DOHH2 (cell line): ENCODE measurements at regions not wholly inside any gene's neighbourhood (a gene's known extent, or its start where the extent isn't known, plus 50 kb on each side); places are given as distances from the start of the nearest gene placed in this dataset.

Experiments used
- H3F3A ChIP-seq: fragments of 200-600 bp; sonication (generic), shearing (Covaris generic); 2 replicates; pipeline ENCODE4 v1.6.0; 2016; ENCODE audit warnings: antibody characterized with exemption, mild to moderate bottlenecking; ENCODE audit not compliant: control insufficient read depth, insufficient read depth
- H3K27ac ChIP-seq: fragments of 200-600 bp; sonication (generic); 2 replicates; pipeline ENCODE4 v1.5.1; 2014; ENCODE audit warnings: low read depth, mild to moderate bottlenecking, low read length, moderate library complexity
- H3K27me3 ChIP-seq: fragments of 200-600 bp; sonication (generic); 2 replicates; pipeline ENCODE4 v1.6.1; 2014; ENCODE audit warnings: mild to moderate bottlenecking, low read length, mixed read lengths; ENCODE audit not compliant: control insufficient read depth
- H3K36me3 ChIP-seq: fragments of 200-600 bp; sonication (generic); 2 replicates; pipeline ENCODE4 v1.6.1; 2014; ENCODE audit warnings: mild to moderate bottlenecking, low read length, moderate library complexity, mixed read lengths; ENCODE audit not compliant: control insufficient read depth
- H3K4me1 ChIP-seq: fragments of 200-600 bp; sonication (generic); 2 replicates; pipeline ENCODE4 v1.6.1; 2014; ENCODE audit warnings: mild to moderate bottlenecking, low read length, mixed read lengths; ENCODE audit not compliant: control insufficient read depth
- H3K4me2 ChIP-seq: fragments of 200-600 bp; sonication (generic); 2 replicates; pipeline ENCODE4 v1.6.0; 2014; ENCODE audit warnings: mild to moderate bottlenecking, low read length, moderate library complexity
- H3K4me3 ChIP-seq: fragments of 200-600 bp; sonication (generic); 2 replicates; pipeline ENCODE4 v1.5.1; 2014; ENCODE audit warnings: mild to moderate bottlenecking, low read length, mixed read lengths
- H3K79me2 ChIP-seq: fragments of 200-600 bp; sonication (generic); 2 replicates; pipeline ENCODE4 v1.6.1; 2014; ENCODE audit warnings: mild to moderate bottlenecking, low read length, mixed read lengths; ENCODE audit not compliant: control insufficient read depth
- H3K9me2 ChIP-seq: fragments of 200-600 bp; sonication (generic); replicated peaks from 2 replicates; pipeline ENCODE4 v1.6.1; 2014; ENCODE audit warnings: mild to moderate bottlenecking, low read length, mixed read lengths; ENCODE audit not compliant: control insufficient read depth
- H3K9me3 ChIP-seq: fragments of 200-600 bp; sonication (generic); 2 replicates; pipeline ENCODE4 v1.6.1; 2014; ENCODE audit warnings: antibody characterized with exemption, low read length, mixed read lengths; ENCODE audit not compliant: control insufficient read depth, insufficient read depth
- H4K20me1 ChIP-seq: fragments of 200-600 bp; sonication (generic); 2 replicates; pipeline ENCODE4 v1.6.0; 2014; ENCODE audit warnings: low read depth, mild to moderate bottlenecking, antibody characterized with exemption, low read length, moderate library complexity; ENCODE audit not compliant: control insufficient read depth, insufficient read depth
- EZH2phosphoT487 ChIP-seq: fragments of 200-600 bp; sonication (generic); IDR thresholded peaks from 2 replicates; pipeline ENCODE4 v1.6.1; 2017; ENCODE audit warnings: borderline replicate concordance, mild to moderate bottlenecking, antibody characterized with exemption, low read length, moderate library complexity, mixed read lengths
- TF ChIP-seq, protein P1 (sequence below): fragments of 200-600 bp; sonication (generic); IDR thresholded peaks from one replicate; pipeline ENCODE4 v1.5.1; 2014; ENCODE audit warnings: antibody characterized with exemption, mild to moderate bottlenecking, low read depth, low read length; ENCODE audit not compliant: poor library complexity, severe bottlenecking

DNA sequence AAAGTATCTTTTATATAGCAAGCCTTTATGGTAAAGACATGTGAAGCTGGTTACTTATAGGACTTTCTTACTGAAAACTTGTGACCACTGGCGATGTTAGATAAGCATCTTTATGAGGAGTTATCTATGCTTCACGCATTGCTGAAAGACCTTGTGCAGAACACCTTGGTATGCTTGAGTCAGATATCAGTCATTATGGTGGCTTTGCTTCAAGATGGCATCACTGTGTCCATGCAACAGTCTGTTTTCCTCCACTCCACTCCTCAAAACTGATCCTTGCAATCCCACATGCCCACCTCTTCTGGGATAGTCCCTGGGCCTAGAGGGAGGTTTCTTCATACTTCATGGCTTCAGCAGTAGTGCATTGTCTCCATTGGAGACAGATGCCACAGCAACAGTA, 656.3 kb downstream of the ZNF385D start:
- Histone ChIP-seq H4K20me1 (no peaks in the 10 kb centered on the region), H3K27me3 (no peaks in the 10 kb centered on the region), H3K4me2 (no peak overlapping the region), H3K4me1 (no peaks in the 10 kb centered on the region), H3K9me2 (no peaks in the 10 kb centered on the region), H3K9me3 (no peaks in the 10 kb centered on the region), H3F3A (no peaks in the 10 kb centered on the region), H3K27ac (no peak overlapping the region), H3K36me3 (no peaks in the 10 kb centered on the region), H3K79me2 (no peaks in the 10 kb centered on the region), H3K4me3 (no peak overlapping the region)
- TF ChIP-seq, protein P1, sequence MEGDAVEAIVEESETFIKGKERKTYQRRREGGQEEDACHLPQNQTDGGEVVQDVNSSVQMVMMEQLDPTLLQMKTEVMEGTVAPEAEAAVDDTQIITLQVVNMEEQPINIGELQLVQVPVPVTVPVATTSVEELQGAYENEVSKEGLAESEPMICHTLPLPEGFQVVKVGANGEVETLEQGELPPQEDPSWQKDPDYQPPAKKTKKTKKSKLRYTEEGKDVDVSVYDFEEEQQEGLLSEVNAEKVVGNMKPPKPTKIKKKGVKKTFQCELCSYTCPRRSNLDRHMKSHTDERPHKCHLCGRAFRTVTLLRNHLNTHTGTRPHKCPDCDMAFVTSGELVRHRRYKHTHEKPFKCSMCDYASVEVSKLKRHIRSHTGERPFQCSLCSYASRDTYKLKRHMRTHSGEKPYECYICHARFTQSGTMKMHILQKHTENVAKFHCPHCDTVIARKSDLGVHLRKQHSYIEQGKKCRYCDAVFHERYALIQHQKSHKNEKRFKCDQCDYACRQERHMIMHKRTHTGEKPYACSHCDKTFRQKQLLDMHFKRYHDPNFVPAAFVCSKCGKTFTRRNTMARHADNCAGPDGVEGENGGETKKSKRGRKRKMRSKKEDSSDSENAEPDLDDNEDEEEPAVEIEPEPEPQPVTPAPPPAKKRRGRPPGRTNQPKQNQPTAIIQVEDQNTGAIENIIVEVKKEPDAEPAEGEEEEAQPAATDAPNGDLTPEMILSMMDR: no peak
- no peak for TF ChIP-seq EZH2phosphoT487

DNA sequence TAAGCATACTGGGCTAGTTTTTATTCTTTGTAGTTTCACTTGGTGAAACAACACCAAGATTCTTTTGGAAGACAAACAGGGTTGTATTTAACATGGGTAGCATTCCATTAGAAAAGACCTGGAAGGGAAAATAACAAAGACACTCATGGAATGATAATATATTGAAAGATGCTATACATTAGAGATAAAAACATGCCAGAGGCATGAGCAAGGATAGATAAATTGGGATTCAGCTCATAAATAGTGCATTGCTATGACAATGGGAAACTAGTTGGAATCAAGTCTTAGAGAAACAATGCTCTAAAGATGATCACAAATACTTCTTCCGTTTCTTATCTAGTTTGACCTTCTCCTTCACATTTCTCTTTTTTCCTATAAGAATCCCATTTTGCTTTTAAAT, 677.4 kb downstream of the ZNF385D start:
- no peaks in the 10 kb centered on the region for H3K27me3 ChIP-seq
- no peaks in the 10 kb centered on the region for H3K4me1 ChIP-seq
- H3K4me2 ChIP-seq: no peak overlapping the region
- H3K4me3 ChIP-seq: no peak overlapping the region
- no peaks in the 10 kb centered on the region for H3K9me3 ChIP-seq
- H3F3A ChIP-seq: no peaks in the 10 kb centered on the region
- no peak for TF ChIP-seq EZH2phosphoT487
- TF ChIP-seq, protein P1: no peak
- H3K27ac ChIP-seq: no peak overlapping the region
- no peaks in the 10 kb centered on the region for H3K9me2 ChIP-seq
- H4K20me1 ChIP-seq: no peaks in the 10 kb centered on the region
- H3K79me2 ChIP-seq: no peaks in the 10 kb centered on the region
- no peaks in the 10 kb centered on the region for H3K36me3 ChIP-seq

DNA sequence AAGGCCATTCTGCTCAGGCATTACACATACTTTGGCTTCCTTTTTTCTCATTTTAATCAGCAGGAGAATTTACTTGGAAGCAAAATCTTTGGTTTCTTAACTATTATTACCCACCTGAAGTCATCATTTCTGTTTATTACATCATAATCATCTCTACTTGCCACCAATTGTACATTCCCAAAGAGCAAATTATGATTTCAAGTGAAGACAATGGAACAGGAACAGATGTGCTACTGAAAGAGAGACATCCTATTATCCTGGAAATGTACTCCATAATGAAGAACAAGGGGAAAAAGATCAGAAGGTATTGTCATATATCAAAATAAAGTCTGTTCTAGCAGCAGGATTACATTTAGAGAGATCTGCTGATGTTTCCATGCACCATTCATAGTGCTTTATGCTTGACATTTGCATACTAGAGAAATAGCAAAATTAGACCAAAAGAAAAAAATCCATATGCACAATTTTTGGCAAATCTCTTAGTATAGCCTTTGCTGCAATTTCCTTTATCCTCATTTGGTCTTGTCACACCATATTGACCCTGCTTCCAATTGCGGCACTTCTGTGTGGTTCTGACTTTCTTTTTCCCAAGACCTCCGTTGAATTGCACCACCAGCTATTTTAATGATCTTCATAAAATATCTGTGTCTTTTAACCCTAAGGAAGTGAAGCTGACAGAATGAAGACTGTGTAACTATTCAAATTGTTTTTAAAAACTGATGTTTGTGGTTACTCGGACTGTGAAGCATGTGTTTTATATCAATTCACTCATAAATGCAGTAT, 683.8 kb downstream of the ZNF385D start:
- Histone ChIP-seq H3K4me1 (no peaks in the 10 kb centered on the region), H3K9me3 (no peaks in the 10 kb centered on the region), H3K4me2 (no peak overlapping the region), H3K9me2 (no peaks in the 10 kb centered on the region), H3F3A (no peaks in the 10 kb centered on the region), H4K20me1 (no peaks in the 10 kb centered on the region), H3K79me2 (no peaks in the 10 kb centered on the region), H3K27ac (no peak overlapping the region), H3K36me3 (no peaks in the 10 kb centered on the region), H3K27me3 (no peaks in the 10 kb centered on the region), H3K4me3 (no peak overlapping the region)
- no peak for TF ChIP-seq EZH2phosphoT487
- TF ChIP-seq, protein P1: no peak
